ENCODE measurements at regions not wholly inside any gene's neighbourhood (a gene's known extent, or its start where the extent isn't known, plus 50 kb on each side); places are given as distances from the start of the nearest gene placed in this dataset.

GRCh38 chr21:23356905-23357304 lies 2250.4 kb downstream of the MRPL39 start:
- TF ChIP-seq CTCF (IDR thresholded peaks at IDR 0.05; ENCODE audit: unreplicated experiment), result no peak
- no peak for DNase-seq (ENCODE audit: low spot score, unreplicated experiment)
- Mint-ChIP-seq H3K27ac (no peak overlapping the region), H3K9me3 (ENCODE audit: low read depth) (no peaks in the 10 kb centered on the region), H3K4me1 (ENCODE audit: low read depth) (no peaks in the 10 kb centered on the region), H3K27me3 (no peaks in the 10 kb centered on the region), H3K4me3 (ENCODE audit: low read depth) (no peak overlapping the region), H3K36me3 (ENCODE audit: insufficient read depth) (no peaks in the 10 kb centered on the region)

GRCh38 chr21:23316190-23316589 lies 2291.1 kb downstream of the MRPL39 start:
- H3K4me1 Mint-ChIP-seq (ENCODE audit: low read depth), result no peaks in the 10 kb centered on the region
- no peak for TF ChIP-seq CTCF (IDR thresholded peaks at IDR 0.05; ENCODE audit: unreplicated experiment)
- no peaks in the 10 kb centered on the region for H3K9me3 Mint-ChIP-seq (ENCODE audit: low read depth)
- H3K27ac Mint-ChIP-seq, result no peak overlapping the region
- no peaks in the 10 kb centered on the region for H3K27me3 Mint-ChIP-seq
- no peak overlapping the region for H3K4me3 Mint-ChIP-seq (ENCODE audit: low read depth)
- DNase-seq (ENCODE audit: low spot score, unreplicated experiment), result no peak
- H3K36me3 Mint-ChIP-seq (ENCODE audit: insufficient read depth), result no peaks in the 10 kb centered on the region

- Mint-ChIP-seq H3K9me3 (ENCODE audit: low read depth) (no peaks in the 10 kb centered on the region), H3K27ac (no peak overlapping the region), H3K4me3 (ENCODE audit: low read depth) (no peak overlapping the region), H3K27me3 (no peaks in the 10 kb centered on the region), H3K4me1 (ENCODE audit: low read depth) (no peaks in the 10 kb centered on the region), H3K36me3 (ENCODE audit: insufficient read depth) (no peaks in the 10 kb centered on the region)
- DNase-seq (ENCODE audit: low spot score, unreplicated experiment), result no peak
- TF ChIP-seq CTCF (IDR thresholded peaks at IDR 0.05; ENCODE audit: unreplicated experiment), result no peak
Observed at GRCh38 chr21:23308741-23309140, 2298.5 kb downstream of the MRPL39 start.

GRCh38 chr21:23307065-23307464 lies 2300.2 kb downstream of the MRPL39 start:
- no peak for TF ChIP-seq CTCF (IDR thresholded peaks at IDR 0.05; ENCODE audit: unreplicated experiment)

GRCh38 chr21:23292292-23292691 lies 2294.1 kb downstream of the NCAM2 start:
- Mint-ChIP-seq H3K9me3 (ENCODE audit: low read depth) (peaks cover 15% of the 10 kb centered on the region), H3K4me3 (ENCODE audit: low read depth) (no peak overlapping the region), H3K27ac (no peak overlapping the region), H3K36me3 (ENCODE audit: insufficient read depth) (no peaks in the 10 kb centered on the region), H3K27me3 (no peaks in the 10 kb centered on the region), H3K4me1 (ENCODE audit: low read depth) (no peaks in the 10 kb centered on the region)
- TF ChIP-seq CTCF (IDR thresholded peaks at IDR 0.05; ENCODE audit: unreplicated experiment), result no peak
- no peak for DNase-seq (ENCODE audit: low spot score, unreplicated experiment)

More at GRCh38 chr21:23307065-23307464, 2300.2 kb downstream of the MRPL39 start:
- no peaks in the 10 kb centered on the region for H3K27me3 Mint-ChIP-seq
- H3K36me3 Mint-ChIP-seq (ENCODE audit: insufficient read depth), result no peaks in the 10 kb centered on the region
- DNase-seq (ENCODE audit: low spot score, unreplicated experiment), result no peak
- no peak overlapping the region for H3K4me3 Mint-ChIP-seq (ENCODE audit: low read depth)
- no peaks in the 10 kb centered on the region for H3K9me3 Mint-ChIP-seq (ENCODE audit: low read depth)
- H3K27ac Mint-ChIP-seq, result no peak overlapping the region
- H3K4me1 Mint-ChIP-seq (ENCODE audit: low read depth), result no peaks in the 10 kb centered on the region
